Dendritic cell treated with granulocyte-macrophage colony-stimulating factor and Interleukin-4, amounts not matched to agents 40 ng/mL and 50 ng/mL, for 4 days (primary cell): ENCODE measurements at regions not wholly inside any gene's neighbourhood (a gene's known extent, or its start where the extent isn't known, plus 50 kb on each side); places are given as distances from the start of the nearest gene placed in this dataset.

Source experiments
- H3K27ac Mint-ChIP-seq: one replicate; pipeline ENCODE4 v1.8.0; 2022; ENCODE audit warnings: mild to moderate bottlenecking, mixed read lengths
- H3K27me3 Mint-ChIP-seq: one replicate; pipeline ENCODE4 v1.8.0; 2022; ENCODE audit warnings: mild to moderate bottlenecking, mixed read lengths
- H3K36me3 Mint-ChIP-seq: one replicate; pipeline ENCODE4 v1.8.0; 2022; ENCODE audit warnings: low read depth, mixed read lengths
- H3K4me1 Mint-ChIP-seq: one replicate; pipeline ENCODE4 v1.8.0; 2022; ENCODE audit warnings: low read depth, mixed read lengths
- H3K4me3 Mint-ChIP-seq: one replicate; pipeline ENCODE4 v1.8.0; 2022; ENCODE audit warnings: mild to moderate bottlenecking, moderate library complexity, mixed read lengths
- H3K9me3 Mint-ChIP-seq: one replicate; pipeline ENCODE4 v1.8.0; 2022; ENCODE audit warnings: mixed read lengths
- intact Hi-C: fragments of 100-400 bp; cut with micrococcal nuclease; formaldehyde crosslinking; loops from one replicate; pipeline ENCODE4 v1.15.0; 2022

- Mint-ChIP-seq H3K9me3 (no peaks in the 10 kb centered on the region), H3K36me3 (no peaks in the 10 kb centered on the region), H3K27ac (no peak overlapping the region), H3K27me3 (no peaks in the 10 kb centered on the region), H3K4me3 (no peak overlapping the region), H3K4me1 (no peaks in the 10 kb centered on the region)
- intact Hi-C loops, result no loop called here
Observed at GRCh38 chr4:160825644-160826338, 1338.0 kb downstream of the FSTL5 start.

- H3K27me3 Mint-ChIP-seq, result no peaks in the 10 kb centered on the region
- no peaks in the 10 kb centered on the region for H3K4me1 Mint-ChIP-seq
- H3K4me3 Mint-ChIP-seq, result no peak overlapping the region
- H3K27ac Mint-ChIP-seq, result no peak overlapping the region
- H3K36me3 Mint-ChIP-seq, result no peaks in the 10 kb centered on the region
- intact Hi-C loops, result no loop called here
- no peaks in the 10 kb centered on the region for H3K9me3 Mint-ChIP-seq
Observed at GRCh38 chr4:160826339-160826679, 1337.5 kb downstream of the FSTL5 start.

DNA sequence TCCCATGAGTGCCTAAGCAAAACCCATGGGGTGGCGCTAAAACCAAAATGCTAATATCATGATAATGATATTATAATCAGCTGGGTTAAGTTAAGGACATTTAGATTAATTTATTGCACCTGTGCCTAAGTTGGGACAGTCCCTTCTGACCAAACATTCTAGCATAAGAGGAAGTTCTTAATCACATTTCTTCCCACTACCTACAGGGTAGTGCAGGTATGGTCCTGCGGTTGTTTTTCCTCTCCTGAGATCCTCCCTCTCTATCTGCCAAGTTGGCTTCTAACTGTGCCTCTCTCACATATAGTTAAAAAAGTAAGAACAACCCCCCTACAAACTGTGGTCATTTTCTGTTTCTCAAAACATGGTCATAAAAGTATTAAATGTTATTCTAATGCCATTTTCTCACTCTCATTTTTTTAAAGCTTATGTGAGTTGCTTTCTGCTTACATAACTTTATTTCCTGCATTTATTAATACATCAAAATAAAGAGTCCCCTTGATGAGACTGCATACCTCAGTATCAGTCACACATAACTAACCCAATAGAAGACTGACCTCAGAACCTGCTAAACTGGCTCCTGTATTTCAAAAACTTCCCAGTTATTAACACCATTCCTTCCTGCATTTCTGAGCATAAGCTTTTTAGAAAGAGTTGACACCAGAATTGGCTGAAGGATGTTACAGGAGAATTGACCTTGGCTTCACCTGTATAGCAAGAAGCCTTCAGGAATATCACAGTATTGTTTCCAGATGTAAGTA lies 1332.5 kb downstream of the FSTL5 start:
- Mint-ChIP-seq H3K27ac (no peak overlapping the region), H3K9me3 (no peaks in the 10 kb centered on the region), H3K4me1 (no peaks in the 10 kb centered on the region), H3K27me3 (no peaks in the 10 kb centered on the region), H3K4me3 (no peak overlapping the region), H3K36me3 (no peaks in the 10 kb centered on the region)
- intact Hi-C loops, result no loop called here

- Mint-ChIP-seq H3K36me3 (no peaks in the 10 kb centered on the region), H3K4me3 (no peak overlapping the region), H3K9me3 (no peaks in the 10 kb centered on the region), H3K4me1 (no peaks in the 10 kb centered on the region), H3K27ac (no peak overlapping the region), H3K27me3 (no peaks in the 10 kb centered on the region)
- intact Hi-C loops, result no loop called here
Observed at GRCh38 chr4:160835789-160836188, 1328.0 kb downstream of the FSTL5 start.

DNA sequence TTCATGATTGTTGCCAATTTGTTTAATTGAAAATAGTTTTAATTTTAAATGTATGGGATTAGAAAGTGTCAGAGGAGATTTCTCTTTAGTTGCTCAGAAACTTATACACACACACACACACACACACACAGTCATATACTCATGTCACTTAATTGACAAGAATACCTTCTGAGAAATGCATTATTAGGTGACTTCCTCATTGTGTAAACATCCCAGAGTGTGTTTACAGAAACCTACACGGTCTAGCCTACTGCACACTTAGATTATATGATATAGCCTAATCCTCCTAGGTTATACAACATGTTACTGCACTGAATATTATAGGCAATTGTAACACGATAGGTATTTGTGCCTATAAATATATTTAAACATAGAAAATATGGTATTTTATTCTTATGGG lies 1327.4 kb downstream of the FSTL5 start:
- Mint-ChIP-seq H3K36me3 (no peaks in the 10 kb centered on the region), H3K4me1 (no peaks in the 10 kb centered on the region), H3K27me3 (no peaks in the 10 kb centered on the region), H3K9me3 (no peaks in the 10 kb centered on the region), H3K4me3 (no peak overlapping the region), H3K27ac (no peak overlapping the region)
- intact Hi-C loops, result no loop called here

DNA sequence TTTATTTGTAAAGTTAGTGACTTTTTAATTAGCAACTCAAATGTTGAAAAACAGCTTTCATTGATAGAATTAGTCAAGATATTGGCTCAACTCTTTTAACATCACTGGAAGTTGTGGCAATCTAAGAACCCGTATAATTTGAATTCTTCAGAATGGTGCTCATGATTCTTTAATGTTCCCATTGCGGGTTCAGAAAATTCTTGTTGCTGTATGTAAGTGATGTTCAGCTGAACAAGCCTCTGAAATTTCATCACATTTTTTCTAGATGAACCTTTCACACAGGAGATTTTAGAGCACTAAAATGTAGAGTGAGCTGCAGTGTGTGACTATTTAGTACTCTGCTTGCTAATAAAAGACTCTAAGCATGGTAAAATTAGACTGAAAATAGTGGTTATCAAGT lies 1317.7 kb downstream of the FSTL5 start:
- intact Hi-C loops, result no loop called here
- H3K27ac Mint-ChIP-seq, result no peak overlapping the region

DNA sequence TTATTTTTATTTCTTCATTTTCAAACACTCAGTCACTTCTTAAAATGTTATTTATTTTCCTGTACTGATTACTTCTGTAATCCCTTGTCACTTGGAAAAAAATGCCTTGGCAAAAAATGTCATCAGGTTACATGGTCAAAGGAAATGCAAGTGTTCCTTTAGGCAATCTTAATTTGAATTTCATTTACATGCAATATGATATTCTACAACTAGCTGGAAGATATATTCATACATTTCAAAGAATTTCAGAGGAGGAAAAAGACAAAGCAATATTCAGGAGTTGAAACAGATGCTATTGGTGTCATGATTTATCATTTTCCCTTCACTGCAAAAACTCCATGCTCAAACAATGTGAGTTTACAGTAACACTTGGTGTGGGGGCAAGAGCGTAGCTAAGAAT lies 1316.6 kb downstream of the FSTL5 start:
- intact Hi-C loops, result no loop called here
- Mint-ChIP-seq H3K36me3 (no peaks in the 10 kb centered on the region), H3K9me3 (no peaks in the 10 kb centered on the region), H3K4me3 (no peak overlapping the region), H3K27me3 (no peaks in the 10 kb centered on the region), H3K4me1 (no peaks in the 10 kb centered on the region), H3K27ac (no peak overlapping the region)

More for the DNA sequence above, 1317.7 kb downstream of the FSTL5 start:
- no peaks in the 10 kb centered on the region for H3K27me3 Mint-ChIP-seq
- no peak overlapping the region for H3K4me3 Mint-ChIP-seq
- no peaks in the 10 kb centered on the region for H3K4me1 Mint-ChIP-seq
- H3K36me3 Mint-ChIP-seq, result no peaks in the 10 kb centered on the region
- H3K9me3 Mint-ChIP-seq, result no peaks in the 10 kb centered on the region

GRCh38 chr4:160848489-160848888 lies 1315.3 kb downstream of the FSTL5 start:
- no peaks in the 10 kb centered on the region for H3K9me3 Mint-ChIP-seq
- H3K4me1 Mint-ChIP-seq, result no peaks in the 10 kb centered on the region
- H3K27me3 Mint-ChIP-seq, result no peaks in the 10 kb centered on the region
- intact Hi-C loops, result no loop called here
- H3K27ac Mint-ChIP-seq, result no peak overlapping the region
- no peak overlapping the region for H3K4me3 Mint-ChIP-seq
- no peaks in the 10 kb centered on the region for H3K36me3 Mint-ChIP-seq

GRCh38 chr4:160848901-160849760 lies 1314.7 kb downstream of the FSTL5 start:
- Mint-ChIP-seq H3K9me3 (no peaks in the 10 kb centered on the region), H3K27ac (no peak overlapping the region), H3K4me3 (no peak overlapping the region), H3K36me3 (no peaks in the 10 kb centered on the region), H3K4me1 (no peaks in the 10 kb centered on the region), H3K27me3 (no peaks in the 10 kb centered on the region)
- intact Hi-C loops, result no loop called here

GRCh38 chr4:160864253-160864652 lies 1299.5 kb downstream of the FSTL5 start:
- intact Hi-C loops, result no loop called here

DNA sequence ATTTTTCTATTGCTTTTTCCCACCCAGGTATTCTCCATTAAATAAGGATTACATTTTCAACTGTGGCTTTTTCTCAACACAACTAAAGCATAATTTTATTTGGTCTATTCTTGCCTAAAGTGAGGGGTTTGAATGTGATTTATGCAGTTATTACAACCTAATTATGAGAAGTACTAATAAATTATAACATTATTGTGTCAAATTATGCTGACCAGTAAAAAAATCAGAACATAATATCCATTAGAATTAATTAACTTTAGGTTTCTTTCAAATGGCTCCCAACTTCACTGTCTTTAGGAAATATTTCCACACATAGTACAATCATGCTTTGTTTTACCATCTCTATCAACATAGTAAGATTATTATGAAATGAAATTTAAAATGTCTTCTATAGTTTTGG lies 1293.9 kb downstream of the FSTL5 start:
- Mint-ChIP-seq H3K27me3 (no peaks in the 10 kb centered on the region), H3K9me3 (no peaks in the 10 kb centered on the region), H3K27ac (no peak overlapping the region), H3K36me3 (no peaks in the 10 kb centered on the region), H3K4me3 (no peak overlapping the region), H3K4me1 (no peaks in the 10 kb centered on the region)
- intact Hi-C loops, result no loop called here

More at GRCh38 chr4:160864253-160864652, 1299.5 kb downstream of the FSTL5 start:
- Mint-ChIP-seq H3K4me1 (no peaks in the 10 kb centered on the region), H3K36me3 (no peaks in the 10 kb centered on the region), H3K4me3 (no peak overlapping the region), H3K9me3 (no peaks in the 10 kb centered on the region), H3K27me3 (no peaks in the 10 kb centered on the region), H3K27ac (no peak overlapping the region)

- Mint-ChIP-seq H3K27me3 (no peaks in the 10 kb centered on the region), H3K27ac (no peak overlapping the region), H3K4me3 (no peak overlapping the region), H3K9me3 (peaks cover 6% of the 10 kb centered on the region), H3K4me1 (no peaks in the 10 kb centered on the region), H3K36me3 (no peaks in the 10 kb centered on the region)
- intact Hi-C loops, result no loop called here
Observed at GRCh38 chr4:160872491-160872890, 1291.3 kb downstream of the FSTL5 start.

- Mint-ChIP-seq H3K9me3 (peaks cover 21% of the 10 kb centered on the region), H3K36me3 (no peaks in the 10 kb centered on the region), H3K27me3 (no peaks in the 10 kb centered on the region), H3K4me3 (no peak overlapping the region), H3K4me1 (no peaks in the 10 kb centered on the region), H3K27ac (no peak overlapping the region)
- intact Hi-C loops, result no loop called here
Observed at GRCh38 chr4:160877087-160877790, 1286.6 kb downstream of the FSTL5 start.

DNA sequence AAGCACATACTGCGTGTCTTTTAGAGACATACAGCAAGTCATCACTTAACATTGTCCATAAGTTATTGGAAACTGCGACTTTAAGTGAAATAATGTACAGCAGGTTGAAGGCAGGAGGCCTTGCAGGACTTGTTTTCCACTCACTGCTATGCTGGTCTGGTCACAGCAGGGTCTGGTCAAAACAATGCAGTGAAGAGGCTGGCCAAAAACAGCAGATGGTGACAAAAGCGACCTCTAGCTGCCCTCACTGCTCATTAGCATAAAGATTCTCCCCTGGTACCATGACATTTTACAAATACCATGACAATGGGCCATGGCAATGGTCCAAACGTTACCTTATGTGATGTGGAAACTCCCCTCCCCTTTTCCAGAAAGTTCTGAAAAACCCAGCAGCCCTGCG lies 1283.6 kb downstream of the FSTL5 start:
- Mint-ChIP-seq H3K9me3 (peaks cover 32% of the 10 kb centered on the region), H3K4me3 (no peak overlapping the region), H3K27ac (no peak overlapping the region), H3K36me3 (no peaks in the 10 kb centered on the region), H3K4me1 (no peaks in the 10 kb centered on the region), H3K27me3 (no peaks in the 10 kb centered on the region)
- intact Hi-C loops, result no loop called here
